Esophagus muscularis mucosa (tissue), 3 donors: ENCODE measurements at regions not wholly inside any gene's neighbourhood (a gene's known extent, or its start where the extent isn't known, plus 50 kb on each side); places are given as distances from the start of the nearest gene placed in this dataset.
"Not testable (repeated sequence)": the region's sequence is repeated elsewhere in the genome, so short reads cannot be mapped to it uniquely, and the experiment has no call there.

Source experiments
- POLR2A ChIP-seq: fragments of 450-650 bp; IDR thresholded peaks from one replicate; pipeline ENCODE4 v1.6.1; 2017; ENCODE audit warnings: antibody characterized with exemption, moderate library complexity, mild to moderate bottlenecking, low read depth
- POLR2AphosphoS5 ChIP-seq, 2 donors: sonication (generic); formaldehyde crosslinking; IDR thresholded peaks; one replicate each; pipeline ENCODE4 v1.6.1; 2017; ENCODE audit warnings: antibody characterized with exemption in 2 of 2
- TF ChIP-seq, protein P1 (sequence below), 3 experiments: fragments of 200-600 bp in 2 of 3; fragments of 450-650 bp in 1 of 3; sonication (generic) in 2 of 3; IDR thresholded peaks; one replicate each; pipeline ENCODE4 v1.5.1; 2017 to 2019; ENCODE audit warnings: antibody characterized with exemption in 3 of 3, mild to moderate bottlenecking in 2 of 3, moderate library complexity in 1 of 3

DNA sequence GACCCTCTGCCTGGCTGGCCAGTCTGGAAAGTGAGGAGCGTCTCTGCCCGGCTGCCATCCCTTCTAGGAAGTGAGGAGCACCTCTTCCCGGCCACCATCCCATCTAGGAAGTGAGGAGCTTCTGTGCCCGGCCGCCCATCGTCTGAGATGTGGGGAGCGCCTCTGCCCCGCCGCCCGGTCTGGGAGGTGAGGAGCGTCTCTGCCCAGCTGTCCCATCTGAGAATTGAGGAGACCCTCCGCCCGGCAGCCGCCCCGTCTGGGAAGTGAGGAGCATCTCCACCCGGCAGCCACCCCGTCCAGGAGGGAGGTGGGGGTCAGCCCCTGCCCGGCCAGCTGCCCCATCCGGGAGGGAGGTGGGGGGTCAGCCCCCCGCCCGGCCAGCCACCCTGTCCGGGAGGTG lies 500.3 kb downstream of the ZNF33B start:
- TF ChIP-seq, protein P1, sequence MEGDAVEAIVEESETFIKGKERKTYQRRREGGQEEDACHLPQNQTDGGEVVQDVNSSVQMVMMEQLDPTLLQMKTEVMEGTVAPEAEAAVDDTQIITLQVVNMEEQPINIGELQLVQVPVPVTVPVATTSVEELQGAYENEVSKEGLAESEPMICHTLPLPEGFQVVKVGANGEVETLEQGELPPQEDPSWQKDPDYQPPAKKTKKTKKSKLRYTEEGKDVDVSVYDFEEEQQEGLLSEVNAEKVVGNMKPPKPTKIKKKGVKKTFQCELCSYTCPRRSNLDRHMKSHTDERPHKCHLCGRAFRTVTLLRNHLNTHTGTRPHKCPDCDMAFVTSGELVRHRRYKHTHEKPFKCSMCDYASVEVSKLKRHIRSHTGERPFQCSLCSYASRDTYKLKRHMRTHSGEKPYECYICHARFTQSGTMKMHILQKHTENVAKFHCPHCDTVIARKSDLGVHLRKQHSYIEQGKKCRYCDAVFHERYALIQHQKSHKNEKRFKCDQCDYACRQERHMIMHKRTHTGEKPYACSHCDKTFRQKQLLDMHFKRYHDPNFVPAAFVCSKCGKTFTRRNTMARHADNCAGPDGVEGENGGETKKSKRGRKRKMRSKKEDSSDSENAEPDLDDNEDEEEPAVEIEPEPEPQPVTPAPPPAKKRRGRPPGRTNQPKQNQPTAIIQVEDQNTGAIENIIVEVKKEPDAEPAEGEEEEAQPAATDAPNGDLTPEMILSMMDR (IDR thresholded peaks at IDR 0.05), result not testable (repeated sequence)
- TF ChIP-seq POLR2AphosphoS5 (IDR thresholded peaks at IDR 0.05); POLR2A: not testable (repeated sequence)
